ENCODE measurements at regions not wholly inside any gene's neighbourhood (a gene's known extent, or its start where the extent isn't known, plus 50 kb on each side); places are given as distances from the start of the nearest gene placed in this dataset.

DNA sequence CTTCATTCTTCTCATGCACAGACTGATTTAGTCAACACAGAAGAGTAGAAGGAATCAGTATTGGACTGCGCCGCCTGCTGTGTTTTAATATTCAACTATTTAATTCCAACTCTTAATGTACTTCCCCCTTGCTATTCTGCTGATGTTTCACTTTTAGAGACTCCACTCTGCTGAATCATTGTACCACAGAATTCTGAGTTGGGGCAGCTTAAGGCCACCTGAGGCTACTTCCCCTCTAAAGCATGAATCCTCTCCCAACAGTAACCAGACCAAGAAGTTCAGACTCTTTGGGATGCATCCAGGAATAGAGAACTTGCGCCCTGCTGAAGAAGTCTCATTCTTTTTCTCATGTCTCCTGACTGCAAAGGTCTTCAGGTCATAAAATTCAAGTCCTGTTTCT lies 708.8 kb downstream of the UQCRFS1 start:
- TF ChIP-seq, protein P1, sequence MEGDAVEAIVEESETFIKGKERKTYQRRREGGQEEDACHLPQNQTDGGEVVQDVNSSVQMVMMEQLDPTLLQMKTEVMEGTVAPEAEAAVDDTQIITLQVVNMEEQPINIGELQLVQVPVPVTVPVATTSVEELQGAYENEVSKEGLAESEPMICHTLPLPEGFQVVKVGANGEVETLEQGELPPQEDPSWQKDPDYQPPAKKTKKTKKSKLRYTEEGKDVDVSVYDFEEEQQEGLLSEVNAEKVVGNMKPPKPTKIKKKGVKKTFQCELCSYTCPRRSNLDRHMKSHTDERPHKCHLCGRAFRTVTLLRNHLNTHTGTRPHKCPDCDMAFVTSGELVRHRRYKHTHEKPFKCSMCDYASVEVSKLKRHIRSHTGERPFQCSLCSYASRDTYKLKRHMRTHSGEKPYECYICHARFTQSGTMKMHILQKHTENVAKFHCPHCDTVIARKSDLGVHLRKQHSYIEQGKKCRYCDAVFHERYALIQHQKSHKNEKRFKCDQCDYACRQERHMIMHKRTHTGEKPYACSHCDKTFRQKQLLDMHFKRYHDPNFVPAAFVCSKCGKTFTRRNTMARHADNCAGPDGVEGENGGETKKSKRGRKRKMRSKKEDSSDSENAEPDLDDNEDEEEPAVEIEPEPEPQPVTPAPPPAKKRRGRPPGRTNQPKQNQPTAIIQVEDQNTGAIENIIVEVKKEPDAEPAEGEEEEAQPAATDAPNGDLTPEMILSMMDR (conservative IDR thresholded peaks at IDR 0.05; ENCODE audit: low read depth, low read length), result no peak
- no peak for TF ChIP-seq EZH2 (IDR thresholded peaks at IDR 0.05; ENCODE audit: borderline replicate concordance, low read depth, low read length, poor library complexity, severe bottlenecking)
